GM12892 (cell line): ENCODE measurements at regions not wholly inside any gene's neighbourhood (a gene's known extent, or its start where the extent isn't known, plus 50 kb on each side); places are given as distances from the start of the nearest gene placed in this dataset.

Experiments used
- DNase-seq: peaks from one replicate; pipeline ENCODE4 v3.0.0; 2011; ENCODE audit not compliant: insufficient read length
- FAIRE-seq: peaks from 2 replicates; lab custom pipeline; 2011; peaks lifted over from hg19 to GRCh38; lab: Jason Lieb, UNC
- POLR2A ChIP-seq: IDR thresholded peaks from 2 replicates; pipeline ENCODE4 v1.6.1; 2011; ENCODE audit warnings: low read depth, low read length, control low read depth
- POLR2AphosphoS5 ChIP-seq: IDR thresholded peaks from 2 replicates; pipeline ENCODE4 v1.6.1; 2011; ENCODE audit warnings: low read depth, low read length, control low read depth
- TAF1 ChIP-seq: IDR thresholded peaks from 2 replicates; pipeline ENCODE4 v1.6.1; 2011; ENCODE audit warnings: low read depth, mild to moderate bottlenecking, control low read depth, low read length, borderline replicate concordance

DNA sequence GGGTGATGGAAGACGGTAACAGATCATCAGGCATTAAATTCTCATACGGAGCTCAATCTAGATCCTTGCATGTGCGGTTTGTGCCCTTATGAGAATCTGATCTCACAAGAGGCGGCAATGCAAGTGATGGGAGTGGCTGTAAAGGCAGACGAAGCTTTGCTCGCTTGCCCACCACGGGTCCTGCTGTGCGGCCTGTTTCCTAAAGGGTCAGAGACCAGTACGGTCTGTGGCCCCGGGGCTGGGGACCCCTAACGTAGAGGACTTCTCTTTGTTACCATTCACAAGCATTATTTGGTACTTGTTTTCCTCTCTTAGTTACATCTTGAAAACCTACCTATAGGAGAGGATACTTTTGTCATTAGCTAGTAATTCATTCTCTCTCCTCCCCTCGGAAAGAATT, 221.0 kb downstream of the ADAM29 start:
- no peak for TF ChIP-seq TAF1
- no peak for TF ChIP-seq POLR2AphosphoS5
- no peak for TF ChIP-seq POLR2A
- no peak for FAIRE-seq
- DNase-seq: no peak

- DNase-seq (no peak), FAIRE-seq (no peak)
- TF ChIP-seq TAF1 (no peak), POLR2AphosphoS5 (no peak), POLR2A (no peak)
Measured at GRCh38 chr4:175143116-175143515, 225.0 kb downstream of the ADAM29 start.

GRCh38 chr4:175146799-175147198, 228.6 kb downstream of the ADAM29 start:
- FAIRE-seq: no peak
- TF ChIP-seq POLR2A (no peak), TAF1 (no peak), POLR2AphosphoS5 (no peak)
- DNase-seq: no peak

GRCh38 chr4:175147233-175147632, 229.1 kb downstream of the ADAM29 start:
- TF ChIP-seq POLR2AphosphoS5 (no peak), POLR2A (no peak), TAF1 (no peak)
- FAIRE-seq: no peak
- DNase-seq: no peak

- FAIRE-seq (no peak), DNase-seq (no peak)
- TF ChIP-seq TAF1 (no peak), POLR2AphosphoS5 (no peak), POLR2A (no peak)
Measured at GRCh38 chr4:175166020-175166419, 247.9 kb downstream of the ADAM29 start.

- FAIRE-seq (no peak), DNase-seq (no peak)
- TF ChIP-seq POLR2AphosphoS5: no peak
- TF ChIP-seq TAF1: no peak
- no peak for TF ChIP-seq POLR2A
Measured at GRCh38 chr4:175176710-175177109, 258.6 kb downstream of the ADAM29 start.

DNA sequence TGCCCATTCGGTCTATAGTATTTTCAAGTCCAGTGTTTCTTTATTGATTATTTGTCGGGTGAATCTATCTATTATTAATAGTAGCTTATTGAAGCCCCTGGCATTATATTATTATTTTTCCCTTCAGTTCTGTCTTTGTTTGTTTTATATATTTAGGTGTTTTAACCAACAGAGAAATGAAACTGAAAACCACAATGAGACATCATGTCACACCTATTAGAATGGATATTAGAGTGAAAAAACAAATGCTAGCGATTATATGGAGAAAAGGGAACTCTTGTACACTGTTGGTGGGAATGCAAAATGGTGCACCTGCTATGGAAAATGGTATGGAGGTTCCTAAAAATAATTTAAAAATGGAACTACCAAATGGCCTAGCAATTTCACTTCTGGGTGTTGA, 272.5 kb downstream of the ADAM29 start:
- TF ChIP-seq TAF1 (no peak), POLR2AphosphoS5 (no peak), POLR2A (no peak)
- FAIRE-seq (no peak), DNase-seq (no peak)

GRCh38 chr4:175198056-175198455, 279.9 kb downstream of the ADAM29 start:
- no peak for FAIRE-seq
- DNase-seq: no peak
- no peak for TF ChIP-seq POLR2AphosphoS5
- TF ChIP-seq TAF1: no peak
- TF ChIP-seq POLR2A: no peak

GRCh38 chr4:175215208-175215607, 297.1 kb downstream of the ADAM29 start:
- no peak for TF ChIP-seq POLR2A
- TF ChIP-seq TAF1: no peak
- TF ChIP-seq POLR2AphosphoS5: no peak
- no peak for FAIRE-seq

GRCh38 chr4:175215657-175216056, 297.5 kb downstream of the ADAM29 start:
- no peak for TF ChIP-seq TAF1
- DNase-seq: no peak
- FAIRE-seq: no peak

More at GRCh38 chr4:175215208-175215607, 297.1 kb downstream of the ADAM29 start:
- no peak for DNase-seq

GRCh38 chr4:175229154-175229553, 311.0 kb downstream of the ADAM29 start:
- DNase-seq (no peak), FAIRE-seq (no peak)
- TF ChIP-seq POLR2A (no peak), POLR2AphosphoS5 (no peak), TAF1 (no peak)

- DNase-seq (no peak), FAIRE-seq (no peak)
- TF ChIP-seq POLR2A: no peak
- no peak for TF ChIP-seq POLR2AphosphoS5
- TF ChIP-seq TAF1: no peak
Measured at GRCh38 chr4:175234162-175234561, 316.0 kb downstream of the ADAM29 start.
